GM21528 (cell line): ENCODE measurements at regions not wholly inside any gene's neighbourhood (a gene's known extent, or its start where the extent isn't known, plus 50 kb on each side); places are given as distances from the start of the nearest gene placed in this dataset.
A peak's percentile ranks its signal among the peaks of the same experiment; 100 is the strongest.

Experiments used
- ATAC-seq: cut with Tn5 transposase; IDR thresholded peaks from one replicate; pipeline ENCODE4 v1.9.1; 2021; ENCODE audit warnings: mild to moderate bottlenecking, moderate library complexity; ENCODE audit not compliant: unreplicated experiment, low FRiP score

DNA sequence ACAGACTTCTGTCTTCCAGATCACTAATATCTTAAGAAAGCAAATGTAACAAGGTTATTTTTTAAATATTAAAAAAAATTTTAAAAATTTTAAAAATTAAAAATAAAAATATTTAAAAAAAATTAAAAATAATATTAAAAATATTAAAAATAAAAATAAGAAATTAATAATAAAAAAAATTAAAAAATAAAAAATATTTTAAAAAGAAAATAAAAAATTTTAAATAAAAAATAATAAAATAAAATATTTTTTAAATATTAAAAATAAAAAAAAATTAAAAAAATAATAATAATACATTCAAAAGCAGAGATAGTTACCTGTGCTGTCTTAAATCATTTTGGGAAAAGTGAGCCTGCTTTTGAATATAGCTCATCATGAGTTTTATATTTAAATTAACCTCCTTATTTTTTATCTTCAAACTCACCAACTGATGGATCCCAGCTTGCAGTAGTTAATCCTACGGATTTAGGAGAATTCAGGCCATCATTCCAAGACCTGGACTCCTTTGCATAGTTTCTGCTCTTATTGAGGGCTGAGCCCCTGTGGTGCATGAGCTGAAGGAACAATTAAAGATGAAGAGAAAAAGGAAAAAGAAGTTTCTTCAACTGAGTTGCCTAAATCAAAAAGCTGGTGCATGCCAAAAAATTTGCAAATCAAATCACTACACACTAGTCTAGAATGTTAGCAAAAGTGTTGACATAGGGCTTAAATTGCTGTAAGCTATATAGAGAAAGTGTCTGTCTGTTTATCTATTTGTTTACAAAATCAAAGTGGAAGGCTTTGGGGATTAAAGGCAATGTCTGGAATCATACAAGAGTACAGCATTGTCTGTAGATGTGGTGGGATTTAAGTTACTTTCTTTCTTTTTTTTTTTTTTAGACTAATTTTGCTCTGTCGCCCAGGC lies 50.5 kb upstream of the ZNF438 start:
- no peak for ATAC-seq

GRCh38 chr10:31083765-31084184 lies 52.1 kb upstream of the ZNF438 start:
- ATAC-seq, result no peak

DNA sequence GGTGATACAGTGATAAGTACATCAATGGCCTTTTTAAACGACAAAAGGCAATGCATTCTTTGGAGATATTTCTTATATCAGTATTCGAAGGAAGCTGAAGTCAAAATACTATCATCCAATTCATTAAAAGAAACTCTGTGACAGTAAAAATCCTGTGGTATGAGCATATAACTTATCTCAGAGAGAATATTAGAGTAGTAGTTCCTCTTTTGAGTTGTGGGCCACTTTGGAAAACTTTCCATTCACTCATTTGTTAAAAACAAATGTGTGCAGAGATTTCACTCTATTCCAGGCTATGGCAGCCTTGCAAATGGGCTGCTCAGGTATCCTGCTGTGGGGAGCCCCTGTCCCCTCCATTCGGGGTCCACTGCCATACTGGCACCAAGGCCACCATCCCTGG lies 55.3 kb upstream of the ZNF438 start:
- no peak for ATAC-seq

GRCh38 chr10:31087851-31088250 lies 56.2 kb upstream of the ZNF438 start:
- no peak for ATAC-seq

DNA sequence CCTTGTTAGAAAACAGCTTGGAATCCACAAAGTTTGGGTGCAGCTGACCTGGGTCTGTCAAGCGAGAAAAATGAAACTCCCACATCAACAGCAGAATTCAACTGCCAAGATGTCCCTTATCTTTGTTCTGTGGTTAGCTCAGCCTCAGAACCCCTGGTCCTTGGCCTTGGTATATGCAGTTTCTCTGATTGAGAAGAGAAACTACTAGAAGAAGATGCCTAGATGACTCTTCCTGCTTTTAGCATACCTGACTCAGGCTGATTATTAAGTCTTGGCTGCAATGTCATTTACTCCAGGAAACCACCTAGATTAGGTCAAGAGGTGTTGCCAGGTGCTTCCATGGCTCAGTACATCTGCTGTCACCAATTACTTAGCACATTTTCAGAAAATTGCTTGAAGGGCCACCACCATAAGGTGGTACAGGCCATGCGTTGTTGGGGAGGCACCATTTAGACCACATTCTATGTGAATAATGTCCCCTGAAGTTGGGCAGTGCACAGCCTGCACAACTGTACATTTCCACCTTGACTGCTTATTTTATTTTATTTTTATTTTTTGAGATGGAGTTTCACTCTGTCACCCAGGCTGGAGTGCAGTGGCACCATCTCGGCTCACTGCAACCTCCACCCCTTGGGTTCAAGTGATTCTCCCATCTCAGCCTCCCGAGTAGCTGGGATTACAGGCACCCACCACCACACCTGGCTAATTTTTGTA lies 59.4 kb upstream of the ZNF438 start:
- ATAC-seq, result peak; percentile 84

DNA sequence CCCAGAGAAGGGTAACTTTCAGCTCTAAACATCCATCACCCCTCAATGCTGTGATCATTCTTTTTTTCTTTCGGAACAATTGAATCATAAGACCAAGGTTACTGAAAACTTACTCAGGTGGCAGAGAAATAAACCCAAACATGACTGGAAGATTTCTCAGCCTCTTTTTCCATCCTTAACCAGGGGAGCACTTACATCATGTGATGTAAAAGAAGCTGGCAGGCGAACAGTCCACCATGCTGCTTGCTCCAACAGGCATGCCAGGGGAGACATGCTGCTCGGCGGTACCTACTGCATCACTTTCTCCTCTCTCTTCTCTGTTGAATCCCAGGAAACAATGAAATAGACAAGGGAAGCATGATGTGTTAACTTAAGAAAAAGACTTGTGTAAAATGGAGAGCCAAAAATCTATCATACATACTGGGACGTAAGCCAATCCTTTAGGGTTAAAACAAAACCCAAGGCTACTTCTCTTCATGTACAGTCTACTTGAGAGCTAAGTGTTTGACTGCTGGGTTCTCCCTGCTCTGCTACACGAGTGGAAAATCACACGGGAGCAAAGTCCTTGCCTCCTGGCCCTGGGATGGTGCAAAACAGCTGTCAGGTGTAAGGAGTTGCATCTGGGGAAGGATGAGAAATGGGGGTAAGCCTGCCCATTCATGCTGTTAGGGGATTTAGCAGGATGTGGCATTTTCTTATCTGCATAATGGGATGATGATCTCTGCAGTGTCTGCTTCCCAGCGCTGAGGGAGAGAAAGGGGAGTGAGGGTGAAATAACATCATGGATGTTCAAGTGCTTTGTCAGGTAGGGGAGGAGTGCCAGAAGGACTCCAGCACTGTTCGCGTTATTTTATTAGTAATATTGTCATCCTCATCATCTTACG lies 64.3 kb upstream of the ZNF438 start:
- ATAC-seq, result no peak

DNA sequence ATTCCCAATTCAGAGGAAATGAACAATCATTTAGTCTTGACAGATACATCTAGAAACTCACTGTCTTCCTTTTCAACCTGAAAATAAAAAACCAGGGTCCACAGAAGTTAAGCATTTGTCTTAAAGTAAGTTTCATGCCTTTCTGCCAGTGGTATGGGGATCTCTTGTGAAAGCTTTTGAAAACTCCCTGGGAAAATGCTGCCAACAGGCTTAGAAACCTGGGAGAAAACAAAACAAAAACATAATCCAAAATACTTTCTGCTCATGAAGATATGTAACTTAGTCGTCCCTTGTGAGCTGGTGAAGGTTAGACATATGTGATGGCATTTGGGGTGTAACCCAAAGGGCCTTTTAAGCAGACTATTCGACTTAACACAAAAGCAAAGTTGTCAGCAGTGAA lies 66.4 kb upstream of the ZNF438 start:
- no peak for ATAC-seq

DNA sequence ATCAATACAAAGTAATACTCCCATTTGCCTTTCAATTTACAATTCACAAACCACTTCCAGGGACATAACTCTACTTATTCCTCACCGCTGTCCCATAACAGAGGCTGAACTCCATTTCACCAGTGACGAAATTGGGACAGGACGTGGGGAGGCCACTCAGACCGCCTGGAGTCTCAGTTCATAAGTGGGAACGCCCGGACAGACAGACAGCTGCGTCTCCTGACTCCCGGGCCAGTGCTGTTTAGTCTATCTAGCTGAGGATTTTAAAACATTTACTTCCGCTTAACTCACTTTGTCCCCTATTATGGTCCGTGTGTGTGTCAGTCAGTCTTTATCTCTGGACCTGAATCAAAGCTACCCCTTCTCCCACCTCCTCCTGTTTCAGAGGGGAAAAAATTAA lies 67.4 kb upstream of the ZNF438 start:
- ATAC-seq, result no peak

DNA sequence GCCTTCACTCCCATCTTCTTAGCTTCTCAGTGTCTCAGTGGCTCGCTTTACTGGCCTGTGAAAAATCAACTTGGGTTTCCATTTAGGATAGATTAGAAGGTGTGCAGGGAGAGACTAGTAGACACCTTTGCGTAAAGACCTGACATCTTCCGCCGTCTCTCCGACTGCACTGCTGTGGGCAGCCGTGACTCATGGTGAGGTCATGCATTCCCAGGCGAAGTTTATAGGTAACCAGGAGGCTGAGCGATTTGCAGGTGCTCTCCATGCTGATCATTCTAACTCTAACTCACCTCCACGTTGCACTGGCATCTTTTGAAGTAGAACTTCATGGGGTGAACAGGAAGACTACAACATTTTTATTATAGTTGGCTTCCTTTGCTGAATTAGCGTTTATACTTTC lies 68.0 kb upstream of the ZNF438 start:
- ATAC-seq, result no peak

- ATAC-seq, result no peak
Observed at GRCh38 chr10:31100115-31100601, 68.5 kb upstream of the ZNF438 start.

- no peak for ATAC-seq
Observed at GRCh38 chr10:31100662-31101061, 69.0 kb upstream of the ZNF438 start.

DNA sequence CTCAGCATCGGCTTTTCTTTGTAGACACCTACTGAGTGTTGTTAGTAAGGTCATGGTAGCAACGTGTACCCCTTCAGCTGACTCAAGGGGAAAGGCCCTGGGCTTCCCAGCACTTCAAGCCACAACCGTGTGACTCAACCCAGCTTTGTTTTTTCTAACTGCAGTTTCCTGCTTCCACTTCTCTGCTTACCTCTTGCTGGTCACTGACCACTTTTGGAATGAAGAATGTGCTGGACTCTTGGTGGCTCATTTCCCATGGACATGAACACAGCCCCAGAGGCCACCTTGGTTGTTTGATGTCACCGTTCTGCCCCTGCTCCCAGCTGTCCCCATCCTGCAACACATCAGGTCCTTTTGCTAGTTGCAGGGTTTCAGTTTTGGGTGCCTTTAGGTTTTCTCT lies 69.5 kb upstream of the ZNF438 start:
- ATAC-seq, result peak; percentile 61

DNA sequence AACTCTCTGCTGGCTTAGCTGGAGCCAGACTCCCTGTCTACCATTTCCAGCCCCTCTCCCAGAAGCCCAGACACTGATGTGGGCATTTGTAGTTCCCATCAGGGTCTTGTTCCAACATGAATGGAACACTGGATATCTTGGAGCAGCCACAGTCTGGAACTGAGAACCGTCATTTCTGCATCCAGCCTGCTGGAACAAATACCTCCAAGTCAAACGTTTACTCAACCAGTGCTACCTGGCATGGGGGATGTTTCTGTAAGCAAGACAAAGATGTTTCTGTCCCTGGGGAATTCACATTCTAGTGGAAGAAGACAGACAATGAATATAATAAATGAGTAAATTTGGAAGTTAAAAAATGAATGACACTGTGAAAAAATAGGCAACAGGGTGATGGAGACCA lies 70.8 kb upstream of the ZNF438 start:
- no peak for ATAC-seq

GRCh38 chr10:31103112-31103511 lies 71.4 kb upstream of the ZNF438 start:
- ATAC-seq, result no peak

GRCh38 chr10:31112961-31113360 lies 81.3 kb upstream of the ZNF438 start:
- no peak for ATAC-seq

DNA sequence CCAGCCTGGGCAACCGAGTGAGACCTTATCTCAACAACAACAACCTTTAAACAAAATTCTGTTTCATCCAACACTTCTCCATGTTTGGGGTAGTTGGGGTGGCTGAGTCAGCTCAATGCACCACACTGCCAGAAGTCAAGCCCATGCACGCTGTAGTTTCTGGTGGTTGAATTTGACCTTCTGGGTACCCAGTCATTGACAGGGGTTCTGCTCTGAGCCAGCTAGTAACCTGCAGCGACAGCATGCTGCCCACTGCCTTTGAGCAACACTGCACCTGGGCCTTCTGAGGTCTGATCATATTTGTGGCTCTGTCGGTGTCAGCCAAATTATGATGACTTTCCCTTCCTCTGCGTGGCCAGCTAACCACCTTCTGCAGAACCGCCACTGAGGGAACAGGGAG lies 84.6 kb upstream of the ZNF438 start:
- no peak for ATAC-seq

DNA sequence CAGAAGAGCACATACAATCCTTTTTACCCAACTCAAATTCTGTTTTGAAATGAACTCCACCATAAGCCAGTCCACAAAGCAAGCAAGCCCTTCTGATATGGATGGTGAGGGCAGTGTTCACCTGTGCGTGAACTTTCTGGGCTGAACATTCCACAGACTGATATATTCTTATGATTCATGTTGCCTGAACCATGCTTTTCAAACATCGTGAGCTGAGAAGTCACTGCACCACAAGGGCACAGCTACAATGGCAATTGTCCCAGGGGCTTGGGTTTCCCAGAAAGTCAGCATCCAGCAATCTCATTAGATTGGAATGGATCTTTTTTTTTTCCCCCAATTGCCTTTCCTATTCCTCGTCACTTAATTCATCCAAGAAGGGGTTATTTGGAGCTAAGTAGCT lies 86.9 kb upstream of the ZNF438 start:
- no peak for ATAC-seq

DNA sequence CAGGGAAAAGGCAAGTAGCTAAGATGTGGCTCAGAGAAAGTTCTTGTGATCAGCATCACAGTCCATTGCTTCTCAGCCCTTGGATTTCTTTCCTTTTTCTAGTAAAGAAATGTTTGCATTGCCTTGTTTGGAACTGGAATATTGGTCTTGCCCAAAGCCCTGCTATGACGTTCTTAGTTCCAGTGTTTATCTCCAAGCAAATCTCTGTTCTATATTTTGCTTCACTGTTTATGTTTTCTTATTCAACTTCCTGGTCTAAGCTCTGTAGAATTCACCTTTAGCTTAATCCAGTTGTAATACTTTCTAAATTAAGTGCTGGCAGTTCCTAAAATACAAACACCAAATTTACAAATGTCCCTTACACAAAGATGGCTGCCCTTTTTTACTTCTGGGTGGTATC lies 88.7 kb upstream of the ZNF438 start:
- no peak for ATAC-seq

- no peak for ATAC-seq
Observed at GRCh38 chr10:31120961-31121685, 89.5 kb upstream of the ZNF438 start.
